ENCODE measurements at regions not wholly inside any gene's neighbourhood (a gene's known extent, or its start where the extent isn't known, plus 50 kb on each side); places are given as distances from the start of the nearest gene placed in this dataset.
"Not testable (repeated sequence)": the region's sequence is repeated elsewhere in the genome, so short reads cannot be mapped to it uniquely, and the experiment has no call there.

DNA sequence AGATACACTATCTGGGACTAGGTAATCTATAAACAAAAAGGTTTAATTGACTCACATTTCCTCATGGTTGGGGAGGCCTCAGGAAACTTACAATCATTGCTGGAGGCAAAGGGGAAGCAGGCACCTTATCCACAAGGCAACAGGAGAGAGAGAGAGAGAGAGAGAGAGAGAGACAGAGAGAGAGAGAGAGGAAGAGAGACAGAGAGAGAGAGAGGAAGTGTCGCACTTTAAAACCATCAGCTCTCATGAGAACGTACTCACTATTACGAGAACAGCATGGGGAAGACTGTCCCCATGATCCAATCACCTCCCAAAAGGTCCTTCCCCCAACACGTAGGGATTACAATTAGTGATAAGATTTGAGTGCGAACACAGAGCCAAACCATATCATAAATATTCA lies 253.5 kb upstream of the TRIB2 start:
- no peak for DNase-seq (ENCODE audit: low spot score, unreplicated experiment)
- H3K36me3 Mint-ChIP-seq (ENCODE audit: insufficient read depth) = no peaks in the 10 kb centered on the region
- H3K27ac Mint-ChIP-seq = no peak overlapping the region
- H3K9me3 Mint-ChIP-seq (ENCODE audit: low read depth) = peaks cover 16% of the 10 kb centered on the region
- TF ChIP-seq, protein P1, sequence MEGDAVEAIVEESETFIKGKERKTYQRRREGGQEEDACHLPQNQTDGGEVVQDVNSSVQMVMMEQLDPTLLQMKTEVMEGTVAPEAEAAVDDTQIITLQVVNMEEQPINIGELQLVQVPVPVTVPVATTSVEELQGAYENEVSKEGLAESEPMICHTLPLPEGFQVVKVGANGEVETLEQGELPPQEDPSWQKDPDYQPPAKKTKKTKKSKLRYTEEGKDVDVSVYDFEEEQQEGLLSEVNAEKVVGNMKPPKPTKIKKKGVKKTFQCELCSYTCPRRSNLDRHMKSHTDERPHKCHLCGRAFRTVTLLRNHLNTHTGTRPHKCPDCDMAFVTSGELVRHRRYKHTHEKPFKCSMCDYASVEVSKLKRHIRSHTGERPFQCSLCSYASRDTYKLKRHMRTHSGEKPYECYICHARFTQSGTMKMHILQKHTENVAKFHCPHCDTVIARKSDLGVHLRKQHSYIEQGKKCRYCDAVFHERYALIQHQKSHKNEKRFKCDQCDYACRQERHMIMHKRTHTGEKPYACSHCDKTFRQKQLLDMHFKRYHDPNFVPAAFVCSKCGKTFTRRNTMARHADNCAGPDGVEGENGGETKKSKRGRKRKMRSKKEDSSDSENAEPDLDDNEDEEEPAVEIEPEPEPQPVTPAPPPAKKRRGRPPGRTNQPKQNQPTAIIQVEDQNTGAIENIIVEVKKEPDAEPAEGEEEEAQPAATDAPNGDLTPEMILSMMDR (IDR thresholded peaks at IDR 0.05; ENCODE audit: unreplicated experiment) = no peak
- no peak overlapping the region for H3K4me3 Mint-ChIP-seq (ENCODE audit: low read depth)
- H3K4me1 Mint-ChIP-seq (ENCODE audit: low read depth) = no peaks in the 10 kb centered on the region
- peaks cover 6% of the 10 kb centered on the region for H3K27me3 Mint-ChIP-seq

DNA sequence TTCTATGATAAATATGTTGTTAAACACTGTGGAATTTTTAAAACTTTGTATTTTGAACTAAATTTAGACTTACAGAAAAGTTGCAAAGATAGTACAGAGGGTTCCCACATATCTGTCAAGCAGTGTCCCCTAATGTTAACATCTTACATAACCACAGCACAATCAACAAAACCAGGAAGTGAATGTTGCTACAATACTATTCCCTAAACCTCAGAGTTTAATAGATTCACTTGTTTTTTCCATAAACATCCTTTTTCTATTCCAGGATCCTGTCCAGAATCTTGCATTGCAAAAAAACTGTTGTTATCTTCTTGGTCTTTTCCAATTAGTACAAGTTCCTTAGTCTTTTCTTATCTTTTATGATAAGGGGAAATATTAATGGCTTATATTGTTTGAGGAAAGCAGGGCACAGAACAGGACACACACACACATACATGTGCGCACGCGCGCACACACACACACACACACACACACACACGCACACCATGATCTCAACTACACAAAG lies 251.1 kb upstream of the TRIB2 start:
- Mint-ChIP-seq H3K36me3 (ENCODE audit: insufficient read depth) (no peaks in the 10 kb centered on the region), H3K4me3 (ENCODE audit: low read depth) (no peak overlapping the region), H3K4me1 (ENCODE audit: low read depth) (no peaks in the 10 kb centered on the region), H3K27ac (no peak overlapping the region), H3K9me3 (ENCODE audit: low read depth) (peaks cover 16% of the 10 kb centered on the region), H3K27me3 (peaks cover 6% of the 10 kb centered on the region)
- DNase-seq (ENCODE audit: low spot score, unreplicated experiment) = no peak
- TF ChIP-seq, protein P1 (IDR thresholded peaks at IDR 0.05; ENCODE audit: unreplicated experiment) = no peak

DNA sequence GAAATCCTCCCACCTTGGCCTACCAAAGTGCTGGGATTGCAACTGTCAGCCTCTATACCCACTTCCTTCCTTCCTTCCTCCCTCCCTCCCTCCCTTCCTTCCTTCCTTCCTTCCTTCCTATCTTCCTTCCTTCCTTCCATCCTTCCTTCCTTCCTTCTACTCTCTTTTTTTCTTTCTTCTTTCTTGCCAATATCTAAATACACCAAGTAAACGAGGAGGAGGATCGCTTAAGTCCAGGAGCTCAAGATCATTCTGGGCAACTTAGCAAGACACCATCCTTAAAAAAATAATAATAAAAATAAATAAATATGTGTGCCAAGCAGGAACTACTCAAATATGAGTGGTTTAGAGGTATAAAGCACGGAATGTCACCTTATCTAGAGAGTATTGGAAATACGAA lies 249.4 kb upstream of the TRIB2 start:
- TF ChIP-seq, protein P1 (IDR thresholded peaks at IDR 0.05; ENCODE audit: unreplicated experiment) = no peak
- Mint-ChIP-seq H3K4me3 (ENCODE audit: low read depth) (no peak overlapping the region), H3K9me3 (ENCODE audit: low read depth) (peaks cover 9% of the 10 kb centered on the region), H3K27me3 (peaks cover 6% of the 10 kb centered on the region), H3K27ac (no peak overlapping the region), H3K36me3 (ENCODE audit: insufficient read depth) (no peaks in the 10 kb centered on the region), H3K4me1 (ENCODE audit: low read depth) (no peaks in the 10 kb centered on the region)
- DNase-seq (ENCODE audit: low spot score, unreplicated experiment) = no peak

DNA sequence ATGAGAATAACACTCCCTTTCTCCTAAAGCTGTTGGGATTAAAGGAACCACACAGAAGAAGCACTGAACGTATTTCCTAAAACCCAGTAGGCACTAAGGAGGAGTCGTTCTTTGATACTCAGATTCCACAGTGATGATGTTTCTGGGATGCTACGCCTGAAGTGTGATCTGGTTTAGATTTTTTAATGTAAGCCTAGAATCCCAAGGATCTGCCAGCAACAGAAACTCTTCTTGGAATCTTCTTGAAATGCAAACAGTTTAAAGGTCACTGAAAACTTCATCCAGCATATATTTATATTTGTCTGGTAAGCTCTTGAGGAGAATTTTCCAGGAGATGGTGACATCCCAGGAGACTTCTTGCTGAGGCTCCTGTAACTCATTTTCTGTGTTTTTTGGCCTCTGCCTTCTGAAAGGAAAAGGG lies 247.6 kb upstream of the TRIB2 start:
- Mint-ChIP-seq H3K27me3 (peaks cover 4% of the 10 kb centered on the region), H3K4me3 (ENCODE audit: low read depth) (no peak overlapping the region), H3K4me1 (ENCODE audit: low read depth) (no peaks in the 10 kb centered on the region), H3K36me3 (ENCODE audit: insufficient read depth) (no peaks in the 10 kb centered on the region), H3K27ac (no peak overlapping the region), H3K9me3 (ENCODE audit: low read depth) (peaks cover 4% of the 10 kb centered on the region)
- no peak for DNase-seq (ENCODE audit: low spot score, unreplicated experiment)
- TF ChIP-seq, protein P1 (IDR thresholded peaks at IDR 0.05; ENCODE audit: unreplicated experiment) = no peak

DNA sequence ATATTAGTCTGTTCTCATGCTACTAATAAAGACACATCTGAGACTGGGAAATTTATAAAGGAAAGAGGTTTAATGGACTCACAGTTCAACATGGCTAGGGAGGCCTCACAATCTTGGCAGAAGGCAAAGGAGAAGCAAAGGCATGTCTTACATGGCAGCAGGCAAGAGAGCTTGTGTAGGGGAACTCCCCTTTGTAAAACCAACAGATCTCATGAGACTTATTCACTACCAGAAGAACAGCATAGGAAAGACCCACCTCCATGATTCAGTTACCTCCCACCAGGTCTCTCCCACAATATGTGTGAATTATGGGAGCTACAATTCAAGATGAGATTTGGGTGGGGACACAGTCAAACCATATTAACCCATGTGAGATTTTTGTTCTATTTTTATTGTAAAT lies 244.5 kb upstream of the TRIB2 start:
- H3K9me3 Mint-ChIP-seq (ENCODE audit: low read depth) = peaks cover 12% of the 10 kb centered on the region
- not testable (repeated sequence) for DNase-seq (ENCODE audit: low spot score, unreplicated experiment); H3K36me3 Mint-ChIP-seq (ENCODE audit: insufficient read depth); H3K4me3 Mint-ChIP-seq (ENCODE audit: low read depth); H3K27me3 Mint-ChIP-seq; H3K27ac Mint-ChIP-seq; H3K4me1 Mint-ChIP-seq (ENCODE audit: low read depth)

Measured in progenitor cell of endocrine pancreas (in vitro differentiated cells).